GM12864 (cell line): ENCODE measurements at regions not wholly inside any gene's neighbourhood (a gene's known extent, or its start where the extent isn't known, plus 50 kb on each side); places are given as distances from the start of the nearest gene placed in this dataset.

Experiments used
- DNase-seq: peaks from one replicate; pipeline ENCODE4 v3.0.0-alpha.2; 2011; ENCODE audit warnings: low read depth
- H3K4me3 ChIP-seq: 2 replicates; pipeline ENCODE4 v1.5.1; 2011; ENCODE audit warnings: mild to moderate bottlenecking, low read depth, low read length, control low read depth
- TF ChIP-seq, protein P1 (sequence below): IDR thresholded peaks from 2 replicates; pipeline ENCODE4 v1.5.1; 2011; ENCODE audit warnings: low read depth, mild to moderate bottlenecking, moderate library complexity, low read length, control low read depth, inconsistent platforms; ENCODE audit errors: missing control alignments

GRCh38 chr1:58864654-58865053 is 80.8 kb upstream of the JUN start:
- no peak overlapping the region for H3K4me3 ChIP-seq
- TF ChIP-seq, protein P1, sequence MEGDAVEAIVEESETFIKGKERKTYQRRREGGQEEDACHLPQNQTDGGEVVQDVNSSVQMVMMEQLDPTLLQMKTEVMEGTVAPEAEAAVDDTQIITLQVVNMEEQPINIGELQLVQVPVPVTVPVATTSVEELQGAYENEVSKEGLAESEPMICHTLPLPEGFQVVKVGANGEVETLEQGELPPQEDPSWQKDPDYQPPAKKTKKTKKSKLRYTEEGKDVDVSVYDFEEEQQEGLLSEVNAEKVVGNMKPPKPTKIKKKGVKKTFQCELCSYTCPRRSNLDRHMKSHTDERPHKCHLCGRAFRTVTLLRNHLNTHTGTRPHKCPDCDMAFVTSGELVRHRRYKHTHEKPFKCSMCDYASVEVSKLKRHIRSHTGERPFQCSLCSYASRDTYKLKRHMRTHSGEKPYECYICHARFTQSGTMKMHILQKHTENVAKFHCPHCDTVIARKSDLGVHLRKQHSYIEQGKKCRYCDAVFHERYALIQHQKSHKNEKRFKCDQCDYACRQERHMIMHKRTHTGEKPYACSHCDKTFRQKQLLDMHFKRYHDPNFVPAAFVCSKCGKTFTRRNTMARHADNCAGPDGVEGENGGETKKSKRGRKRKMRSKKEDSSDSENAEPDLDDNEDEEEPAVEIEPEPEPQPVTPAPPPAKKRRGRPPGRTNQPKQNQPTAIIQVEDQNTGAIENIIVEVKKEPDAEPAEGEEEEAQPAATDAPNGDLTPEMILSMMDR, result no peak
- DNase-seq, result no peak

GRCh38 chr1:58866578-58866977 is 82.7 kb upstream of the JUN start:
- H3K4me3 ChIP-seq, result no peak overlapping the region
- TF ChIP-seq, protein P1, result no peak
- no peak for DNase-seq

DNA sequence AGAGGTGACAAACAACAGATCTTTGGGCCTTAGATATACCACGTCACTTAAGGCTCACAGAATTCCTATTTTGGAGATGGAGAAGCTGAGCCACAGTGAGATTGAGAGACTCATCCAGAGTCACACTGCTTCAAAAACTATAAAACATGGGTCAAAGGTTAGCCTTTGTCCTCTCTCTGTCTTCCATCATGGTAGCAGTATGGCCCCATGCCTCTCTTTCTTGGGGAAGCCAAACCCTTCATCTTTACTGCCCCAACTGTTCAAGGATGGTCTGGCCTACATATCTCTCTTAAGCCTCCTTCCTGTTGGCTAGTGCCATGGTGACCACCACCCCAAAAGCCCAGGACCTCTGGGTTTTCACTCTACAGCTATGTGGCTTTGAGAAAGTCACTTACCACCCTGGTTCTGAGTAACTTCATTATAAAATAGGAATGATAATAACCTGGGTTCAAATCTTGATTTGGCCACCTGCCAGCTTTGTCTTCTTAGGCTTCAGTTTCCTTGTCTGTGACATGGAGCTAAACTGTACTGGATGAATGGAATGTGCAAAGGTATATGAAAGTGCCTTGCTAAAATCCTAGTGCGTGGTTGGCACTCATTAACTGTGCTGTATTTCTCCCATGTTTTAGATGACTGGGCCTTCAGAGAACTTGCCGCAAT is 85.9 kb upstream of the JUN start:
- TF ChIP-seq, protein P1, result no peak
- DNase-seq, result no peak
- no peak overlapping the region for H3K4me3 ChIP-seq

- TF ChIP-seq, protein P1, result no peak
- DNase-seq, result no peak
These were observed 86.4 kb upstream of the JUN start for GRCh38 chr1:58870298-58870676.

GRCh38 chr1:58874342-58874741 is 90.5 kb upstream of the JUN start:
- H3K4me3 ChIP-seq, result no peak overlapping the region
- no peak for DNase-seq
- TF ChIP-seq, protein P1, result no peak

More at GRCh38 chr1:58870298-58870676, 86.4 kb upstream of the JUN start:
- H3K4me3 ChIP-seq, result no peak overlapping the region

- DNase-seq, result no peak
- H3K4me3 ChIP-seq, result no peak overlapping the region
These were observed 91.2 kb upstream of the JUN start for GRCh38 chr1:58874757-58875755.

More at GRCh38 chr1:58874757-58875755, 91.2 kb upstream of the JUN start:
- TF ChIP-seq, protein P1, result no peak
